Endothelial cell of umbilical vein (primary cell): ENCODE measurements at regions not wholly inside any gene's neighbourhood (a gene's known extent, or its start where the extent isn't known, plus 50 kb on each side); places are given as distances from the start of the nearest gene placed in this dataset.

Source experiments
- BruUV-seq: library from RNA; stranded (reverse); fragments of 400-500 nt; replicated peaks from 2 replicates; lab custom pipeline; 2021; lab: Mats Ljungman, UMichigan
- CTCF ChIA-PET: fragments of 300-600, 350-600 bp; sonication (Branson Sonifier 250); formaldehyde crosslinking; loops from one replicate; lab custom pipeline; 2021; ENCODE audit warnings: antibody characterized with exemption, inconsistent platforms; lab: Charles Lee
- POLR2A ChIA-PET: fragments of 300-600, 350-600 bp; sonication (Branson Sonifier 250); formaldehyde crosslinking; loops from one replicate; lab custom pipeline; 2021; ENCODE audit warnings: antibody characterized with exemption, inconsistent platforms; lab: Charles Lee
- DNase-seq: peaks from one replicate; pipeline ENCODE4 v3.0.0-alpha.2; 2011; ENCODE audit warnings: low read depth, low spot score
- FAIRE-seq: peaks from 2 replicates; lab custom pipeline; 2011; peaks lifted over from hg19 to GRCh38; lab: Jason Lieb, UNC
- H2AFZ ChIP-seq: 2 replicates; pipeline ENCODE4 v1.6.0; 2012; ENCODE audit warnings: low read depth, low read length, control low read depth, inconsistent platforms
- H3K27ac ChIP-seq: 2 replicates; pipeline ENCODE4 v1.5.1; 2011; ENCODE audit warnings: low read depth, mild to moderate bottlenecking, control low read depth, low read length, moderate library complexity; ENCODE audit not compliant: insufficient read depth
- H3K27me3 ChIP-seq, 2 experiments: 2 replicates each; pipeline versions ENCODE4 v1.6.0 to v1.6.1; 2011; ENCODE audit warnings: low read length in 2 of 2, mixed read lengths in 1 of 2; ENCODE audit not compliant: control insufficient read depth in 2 of 2, insufficient read depth in 2 of 2
- H3K36me3 ChIP-seq, 2 experiments: 2 replicates in 1 of 2; 3 replicates in 1 of 2; pipeline ENCODE4 v1.5.1; 2011; ENCODE audit warnings: low read length in 2 of 2, mild to moderate bottlenecking in 1 of 2, moderate library complexity in 1 of 2; ENCODE audit not compliant: control insufficient read depth in 2 of 2, insufficient read depth in 2 of 2; ENCODE audit errors: extremely low read depth in 1 of 2
- H3K4me1 ChIP-seq: 3 replicates; pipeline ENCODE4 v1.5.1; 2011; ENCODE audit warnings: mild to moderate bottlenecking, low read length; ENCODE audit not compliant: control insufficient read depth, insufficient read depth; ENCODE audit errors: extremely low read depth
- H3K4me2 ChIP-seq: 2 replicates; pipeline ENCODE4 v1.6.1; 2011; ENCODE audit warnings: low read length, control low read depth, mixed read lengths; ENCODE audit not compliant: insufficient read depth
- H3K4me3 ChIP-seq, 3 experiments: fragments of 200-600 bp in 1 of 3; sonication (generic), shearing (Covaris generic) in 1 of 3; replicated peaks in 1 of 3; 2 replicates each; pipeline ENCODE4 v1.5.1; 2011 to 2016; ENCODE audit warnings: control low read depth in 3 of 3, low read length in 3 of 3, mild to moderate bottlenecking in 2 of 3, inconsistent platforms in 1 of 3, low read depth in 1 of 3, moderate library complexity in 1 of 3; ENCODE audit not compliant: insufficient read depth in 1 of 3
- H3K79me2 ChIP-seq: 2 replicates; pipeline ENCODE4 v1.6.0; 2012; ENCODE audit warnings: low read length, inconsistent platforms; ENCODE audit not compliant: control insufficient read depth, insufficient read depth
- H3K9ac ChIP-seq: replicated peaks from 2 replicates; pipeline ENCODE3; 2011; ENCODE audit warnings: low read length, control low read depth; ENCODE audit not compliant: insufficient read depth; ENCODE audit errors: extremely low read depth
- H3K9me1 ChIP-seq: replicated peaks from 3 replicates; pipeline ENCODE4 v1.6.0; 2011; ENCODE audit warnings: mild to moderate bottlenecking, low read length; ENCODE audit not compliant: control insufficient read depth, insufficient read depth; ENCODE audit errors: extremely low read depth
- H3K9me3 ChIP-seq: replicated peaks from 2 replicates; pipeline ENCODE4 v1.5.1; 2012; ENCODE audit warnings: low read length, inconsistent platforms; ENCODE audit not compliant: control insufficient read depth, insufficient read depth
- H4K20me1 ChIP-seq: replicated peaks from 2 replicates; pipeline ENCODE3; 2011; ENCODE audit warnings: mild to moderate bottlenecking, low read length; ENCODE audit not compliant: control insufficient read depth, insufficient read depth; ENCODE audit errors: extremely low read depth
- EZH2 ChIP-seq: IDR thresholded peaks from 2 replicates; pipeline ENCODE4 v1.6.1; 2012; ENCODE audit warnings: borderline replicate concordance, low read depth, mild to moderate bottlenecking, moderate library complexity, low read length, inconsistent platforms; ENCODE audit not compliant: severe bottlenecking
- FOS ChIP-seq: IDR thresholded peaks from 2 replicates; pipeline ENCODE4 v1.6.1; 2011; ENCODE audit warnings: mild to moderate bottlenecking, low read length, moderate library complexity, borderline replicate concordance; ENCODE audit not compliant: insufficient read depth
- GATA2 ChIP-seq: IDR thresholded peaks from 2 replicates; pipeline ENCODE4 v1.7.0; 2011; ENCODE audit warnings: low read depth, mild to moderate bottlenecking, moderate library complexity, mixed read lengths, low read length; ENCODE audit not compliant: insufficient read length, insufficient read depth
- JUN ChIP-seq: IDR thresholded peaks from 2 replicates; pipeline ENCODE4 v1.6.1; 2011; ENCODE audit warnings: borderline replicate concordance, low read depth; ENCODE audit not compliant: insufficient read length, insufficient read depth
- MAX ChIP-seq: IDR thresholded peaks from 2 replicates; pipeline ENCODE4 v1.6.1; 2011; ENCODE audit not compliant: insufficient read depth, insufficient read length
- MYC ChIP-seq: IDR thresholded peaks from one replicate; pipeline ENCODE4 v1.6.1; 2011; ENCODE audit warnings: mild to moderate bottlenecking, low read depth, low read length
- POLR2A ChIP-seq: IDR thresholded peaks from 2 replicates; pipeline ENCODE4 v1.6.1; 2012; ENCODE audit warnings: low read depth, mild to moderate bottlenecking, control low read depth, low read length
- POLR2AphosphoS5 ChIP-seq: IDR thresholded peaks from 2 replicates; pipeline ENCODE4 v1.6.1; 2012; ENCODE audit warnings: low read depth, mild to moderate bottlenecking, control low read depth, low read length, moderate library complexity; ENCODE audit not compliant: insufficient read depth
- dilution Hi-C: fragments of 300-500 bp; cut with MboI; formaldehyde crosslinking; loops from one replicate; pipeline ENCODE4 v1.15.0; 2019; ENCODE audit warnings: low sequenced_read_pairs; ENCODE audit not compliant: extremely low pct_ligation_motif_present
- intact Hi-C: fragments of 100-400 bp; cut with micrococcal nuclease; formaldehyde crosslinking; loops from one replicate; pipeline ENCODE4 v1.10.0; 2022
- TF ChIP-seq, protein P1 (sequence below), 2 donors: IDR thresholded peaks; 1 replicate in 1 of 2; 2 replicates in 1 of 2; pipeline ENCODE4 v1.5.1; 2011; ENCODE audit warnings: low read length in 2 of 2, mild to moderate bottlenecking in 2 of 2, moderate library complexity in 2 of 2, control low read depth in 1 of 2, inconsistent platforms in 1 of 2, low read depth in 1 of 2; ENCODE audit not compliant: insufficient read depth in 1 of 2; ENCODE audit errors: extremely low read depth in 1 of 2

DNA sequence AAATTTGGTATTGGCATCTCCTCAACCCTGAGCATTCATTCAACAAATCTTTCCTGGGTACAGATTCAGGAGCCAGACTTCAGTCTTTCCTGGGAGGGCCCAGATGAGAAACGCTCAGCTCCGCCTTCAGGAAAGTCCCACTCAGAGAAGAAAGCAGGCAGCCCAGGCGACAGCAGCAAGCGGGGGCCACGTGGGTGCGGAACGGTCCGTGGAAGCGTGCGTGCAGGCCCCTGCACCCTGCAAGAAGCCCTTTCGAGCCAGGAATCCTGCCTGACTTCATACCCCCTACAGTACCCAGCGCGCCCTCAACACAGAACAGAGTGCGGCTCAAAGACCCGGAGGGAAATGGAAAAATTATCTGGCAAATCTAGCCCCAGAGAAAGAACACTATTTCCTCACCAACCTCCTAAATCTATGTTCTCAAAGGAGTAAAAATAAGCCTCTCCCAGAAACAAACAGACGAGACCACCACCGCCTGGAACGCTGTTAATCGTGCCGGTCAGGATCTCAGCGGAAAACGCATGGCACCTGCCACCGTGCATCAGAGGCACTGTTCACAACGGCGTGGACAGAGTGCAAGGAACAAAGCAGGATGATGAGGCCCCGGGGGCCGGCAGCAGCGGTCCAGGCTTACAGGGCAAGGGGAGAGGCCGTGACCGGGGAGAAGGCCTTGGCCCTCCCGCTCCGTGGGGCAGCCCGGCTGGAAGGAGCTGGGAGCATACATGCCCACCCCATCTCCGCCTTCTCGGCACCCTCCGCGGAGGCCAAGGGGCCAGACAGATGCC, 318.3 kb downstream of the EIPR1 start:
- H3K4me2 ChIP-seq, result no peak overlapping the region
- no peak overlapping the region for H3K9ac ChIP-seq
- ChIA-PET CTCF (no interaction called here), POLR2A (no interaction called here)
- H3K4me1 ChIP-seq, result no peaks in the 10 kb centered on the region
- H3K27me3 ChIP-seq, result no peaks in the 10 kb centered on the region
- no peaks in the 10 kb centered on the region for H3K79me2 ChIP-seq
- TF ChIP-seq, protein P1, sequence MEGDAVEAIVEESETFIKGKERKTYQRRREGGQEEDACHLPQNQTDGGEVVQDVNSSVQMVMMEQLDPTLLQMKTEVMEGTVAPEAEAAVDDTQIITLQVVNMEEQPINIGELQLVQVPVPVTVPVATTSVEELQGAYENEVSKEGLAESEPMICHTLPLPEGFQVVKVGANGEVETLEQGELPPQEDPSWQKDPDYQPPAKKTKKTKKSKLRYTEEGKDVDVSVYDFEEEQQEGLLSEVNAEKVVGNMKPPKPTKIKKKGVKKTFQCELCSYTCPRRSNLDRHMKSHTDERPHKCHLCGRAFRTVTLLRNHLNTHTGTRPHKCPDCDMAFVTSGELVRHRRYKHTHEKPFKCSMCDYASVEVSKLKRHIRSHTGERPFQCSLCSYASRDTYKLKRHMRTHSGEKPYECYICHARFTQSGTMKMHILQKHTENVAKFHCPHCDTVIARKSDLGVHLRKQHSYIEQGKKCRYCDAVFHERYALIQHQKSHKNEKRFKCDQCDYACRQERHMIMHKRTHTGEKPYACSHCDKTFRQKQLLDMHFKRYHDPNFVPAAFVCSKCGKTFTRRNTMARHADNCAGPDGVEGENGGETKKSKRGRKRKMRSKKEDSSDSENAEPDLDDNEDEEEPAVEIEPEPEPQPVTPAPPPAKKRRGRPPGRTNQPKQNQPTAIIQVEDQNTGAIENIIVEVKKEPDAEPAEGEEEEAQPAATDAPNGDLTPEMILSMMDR (IDR thresholded peaks at IDR 0.05; ENCODE audit: extremely low read depth in 1 of 2, insufficient read depth in 1 of 2, low read depth in 1 of 2, low read length in 2 of 2), result no peak
- TF ChIP-seq MAX (no peak), POLR2AphosphoS5 (no peak)
- peaks cover 2% of the 10 kb centered on the region for H3K9me3 ChIP-seq
- DNase-seq (no peak), FAIRE-seq (no peak)
- no peaks in the 10 kb centered on the region for H4K20me1 ChIP-seq
- no peak overlapping the region for H3K27ac ChIP-seq
- dilution Hi-C loops (no loop called here), intact Hi-C loops (no loop called here)
- no peaks in the 10 kb centered on the region for H3K9me1 ChIP-seq
- no peak overlapping the region for H3K4me3 ChIP-seq
- no peak overlapping the region for H2AFZ ChIP-seq
- H3K36me3 ChIP-seq, result no peaks in the 10 kb centered on the region
- no TSS peak for BruUV-seq

DNA sequence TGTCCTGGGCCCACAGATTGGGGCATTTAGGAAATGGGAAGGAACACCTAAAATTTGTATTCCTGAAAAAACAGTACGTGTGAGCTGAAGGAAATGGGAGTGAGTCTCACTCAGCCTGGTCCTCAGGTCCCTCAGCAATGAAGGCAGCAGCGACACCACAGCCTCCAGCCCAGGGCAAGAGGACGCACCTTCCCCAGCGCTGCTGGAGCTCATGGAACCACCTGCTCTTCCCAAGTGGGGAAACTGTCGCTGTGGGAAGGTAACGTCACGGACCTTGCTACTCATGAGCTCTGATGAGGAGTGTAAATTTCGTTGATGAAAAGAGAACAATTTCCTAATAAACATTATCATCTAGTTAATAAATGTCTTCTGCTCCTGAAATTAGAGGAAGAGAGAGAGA, 323.6 kb downstream of the EIPR1 start:
- ChIA-PET POLR2A (no interaction called here), CTCF (no interaction called here)
- Histone ChIP-seq H3K4me3 (no peak overlapping the region), H2AFZ (no peak overlapping the region), H3K9me1 (no peaks in the 10 kb centered on the region), H3K27ac (no peak overlapping the region), H3K9ac (no peak overlapping the region), H3K27me3 (no peaks in the 10 kb centered on the region), H4K20me1 (no peaks in the 10 kb centered on the region), H3K9me3 (peaks cover 2% of the 10 kb centered on the region), H3K4me1 (no peaks in the 10 kb centered on the region), H3K36me3 (no peaks in the 10 kb centered on the region), H3K79me2 (no peaks in the 10 kb centered on the region), H3K4me2 (no peak overlapping the region)
- intact Hi-C loops (no loop called here), dilution Hi-C loops (no loop called here)
- FAIRE-seq, result no peak
- no peak for DNase-seq
- TF ChIP-seq GATA2 (no peak), POLR2A (no peak), POLR2AphosphoS5 (no peak), MAX (no peak), MYC (no peak), FOS (no peak), JUN (no peak), EZH2 (no peak)
- TF ChIP-seq, protein P1 (IDR thresholded peaks at IDR 0.05; ENCODE audit: extremely low read depth in 1 of 2, insufficient read depth in 1 of 2, low read depth in 1 of 2, low read length in 2 of 2), result no peak
- no TSS peak for BruUV-seq
